Activated T-cell treated with anti-CD3 and anti-CD28 coated beads, Interleukin-2, amount 50 U/mL, for 24 hours (primary cell): ENCODE measurements at regions not wholly inside any gene's neighbourhood (a gene's known extent, or its start where the extent isn't known, plus 50 kb on each side); places are given as distances from the start of the nearest gene placed in this dataset.

Experiments
- DNase-seq: peaks from one replicate; pipeline ENCODE4 v3.0.0-alpha.2; 2020
- H3K27ac Mint-ChIP-seq: 2 replicates; pipeline ENCODE4 v1.8.0; 2020; ENCODE audit warnings: mild to moderate bottlenecking, mixed read lengths
- H3K27me3 Mint-ChIP-seq: 2 replicates; pipeline ENCODE4 v1.8.0; 2020; ENCODE audit warnings: mixed read lengths
- H3K36me3 Mint-ChIP-seq: 2 replicates; pipeline ENCODE4 v1.8.0; 2020; ENCODE audit warnings: low read depth, mixed read lengths
- H3K4me1 Mint-ChIP-seq: 2 replicates; pipeline ENCODE4 v1.8.0; 2020; ENCODE audit warnings: low read depth, mixed read lengths
- H3K4me3 Mint-ChIP-seq: 2 replicates; pipeline ENCODE4 v1.8.0; 2020; ENCODE audit warnings: mild to moderate bottlenecking, moderate library complexity, mixed read lengths
- H3K9me3 Mint-ChIP-seq: 2 replicates; pipeline ENCODE4 v1.8.0; 2020; ENCODE audit warnings: mixed read lengths

DNA sequence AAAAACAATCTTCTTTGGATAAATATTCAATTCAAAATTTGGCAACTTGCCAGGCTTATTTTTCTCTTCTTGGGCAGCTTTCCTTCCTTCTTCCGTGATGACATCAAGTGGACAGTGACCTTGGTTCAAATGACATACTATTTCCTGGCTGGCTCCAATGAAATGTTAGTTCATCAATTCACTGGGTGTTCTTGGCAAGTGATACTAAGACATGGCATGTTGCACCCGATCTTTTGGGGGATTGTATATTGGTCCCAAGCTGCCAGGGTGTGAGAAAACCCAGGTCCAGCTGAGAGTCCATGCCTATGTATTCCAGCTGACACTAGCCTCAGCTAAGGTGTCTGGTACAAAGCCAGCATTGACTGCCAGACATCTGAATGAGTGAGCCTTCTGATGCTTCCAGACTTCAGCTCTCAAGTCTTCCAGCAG is 252.9 kb downstream of the MAT2B start:
- H3K4me3 Mint-ChIP-seq: no peak overlapping the region
- no peaks in the 10 kb centered on the region for H3K9me3 Mint-ChIP-seq
- no peak for DNase-seq
- H3K36me3 Mint-ChIP-seq: no peaks in the 10 kb centered on the region
- H3K27ac Mint-ChIP-seq: no peak overlapping the region
- no peaks in the 10 kb centered on the region for H3K4me1 Mint-ChIP-seq
- no peaks in the 10 kb centered on the region for H3K27me3 Mint-ChIP-seq

- Mint-ChIP-seq H3K9me3 (no peaks in the 10 kb centered on the region), H3K36me3 (no peaks in the 10 kb centered on the region), H3K27ac (no peak overlapping the region), H3K4me1 (no peaks in the 10 kb centered on the region), H3K4me3 (no peak overlapping the region), H3K27me3 (no peaks in the 10 kb centered on the region)
- DNase-seq: no peak
Observed at GRCh38 chr5:163759000-163759704, 253.7 kb downstream of the MAT2B start.

DNA sequence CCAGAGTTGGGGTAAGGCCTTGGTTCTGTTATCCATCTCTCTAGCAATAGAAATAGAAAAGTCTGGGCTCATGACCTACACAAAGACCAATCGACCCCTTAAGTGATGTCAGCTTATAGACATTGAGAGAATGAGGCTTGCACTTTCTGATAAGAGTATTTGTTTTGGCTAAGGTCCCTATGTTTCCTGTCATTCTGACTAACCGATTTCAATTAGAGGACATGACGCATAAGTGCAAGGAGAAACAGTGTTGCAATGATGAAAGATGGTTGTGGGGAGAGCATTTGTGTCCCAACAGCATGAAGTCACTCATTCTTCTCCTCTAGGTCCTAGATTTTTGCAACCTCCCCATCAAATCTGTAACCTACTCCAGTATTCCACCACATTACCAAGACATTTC is 255.1 kb downstream of the MAT2B start:
- H3K36me3 Mint-ChIP-seq: no peaks in the 10 kb centered on the region
- H3K27ac Mint-ChIP-seq: no peak overlapping the region
- no peaks in the 10 kb centered on the region for H3K27me3 Mint-ChIP-seq
- H3K4me3 Mint-ChIP-seq: no peak overlapping the region
- H3K9me3 Mint-ChIP-seq: no peaks in the 10 kb centered on the region
- no peaks in the 10 kb centered on the region for H3K4me1 Mint-ChIP-seq
- DNase-seq: no peak

DNA sequence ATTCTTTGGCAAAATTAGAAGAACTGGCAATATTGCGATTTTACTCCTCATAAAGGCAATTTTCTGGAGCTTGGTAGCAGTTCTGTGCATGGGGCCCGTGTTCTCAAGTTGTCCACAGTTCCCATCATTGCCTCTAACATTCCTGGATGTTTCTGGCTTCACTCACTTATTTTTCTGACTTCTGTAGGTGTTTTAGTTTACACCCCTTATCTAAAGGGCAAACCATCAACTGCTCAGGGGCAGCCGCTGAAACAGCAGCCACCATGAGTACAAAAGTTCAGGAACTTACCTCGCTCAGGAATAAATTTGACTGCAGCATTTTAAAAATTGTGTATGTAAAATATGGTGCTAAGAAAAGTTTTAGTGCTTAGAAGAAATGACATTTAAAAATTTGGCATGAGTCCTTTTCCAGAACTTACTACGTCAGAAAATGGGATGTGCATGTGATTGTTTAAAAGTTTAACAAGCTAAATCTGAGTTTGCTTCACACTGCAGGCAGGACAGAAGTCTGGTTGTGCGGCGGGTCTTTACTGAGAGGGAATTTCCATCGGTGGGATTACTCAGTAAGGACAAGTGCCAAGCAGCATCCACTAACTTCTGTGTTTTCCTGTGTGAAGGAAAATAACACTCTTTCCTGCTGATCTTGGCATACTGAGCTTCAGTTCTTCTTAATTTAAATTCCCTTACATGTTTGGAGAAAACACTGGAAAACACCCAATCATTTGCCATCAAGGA is 261.7 kb downstream of the MAT2B start:
- no peaks in the 10 kb centered on the region for H3K9me3 Mint-ChIP-seq
- no peak overlapping the region for H3K4me3 Mint-ChIP-seq
- H3K36me3 Mint-ChIP-seq: no peaks in the 10 kb centered on the region
- H3K27ac Mint-ChIP-seq: no peak overlapping the region
- no peaks in the 10 kb centered on the region for H3K4me1 Mint-ChIP-seq
- no peak for DNase-seq
- no peaks in the 10 kb centered on the region for H3K27me3 Mint-ChIP-seq

DNA sequence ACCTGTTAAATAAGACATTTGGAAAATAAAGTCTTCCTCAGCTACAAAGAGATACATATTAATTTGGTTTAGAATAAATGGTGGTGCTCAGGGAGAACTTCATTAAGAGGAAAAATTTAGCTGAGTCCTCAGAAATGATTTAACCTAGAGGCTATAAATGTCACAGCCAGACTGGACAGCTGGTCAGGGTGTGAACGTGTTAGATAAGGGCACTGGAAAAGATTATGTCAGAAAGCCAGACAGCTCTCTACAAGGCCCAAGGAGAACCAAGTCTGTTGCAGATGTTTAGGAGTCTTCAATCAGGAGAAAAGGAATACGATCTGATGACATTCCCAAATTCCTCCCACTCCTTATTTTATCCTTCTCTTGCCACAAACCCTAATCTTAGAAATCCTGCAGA is 265.2 kb downstream of the MAT2B start:
- Mint-ChIP-seq H3K36me3 (no peaks in the 10 kb centered on the region), H3K27me3 (no peaks in the 10 kb centered on the region), H3K4me1 (no peaks in the 10 kb centered on the region), H3K9me3 (no peaks in the 10 kb centered on the region), H3K4me3 (no peak overlapping the region), H3K27ac (no peak overlapping the region)
- DNase-seq: no peak

GRCh38 chr5:163772241-163772640 is 266.8 kb downstream of the MAT2B start:
- Mint-ChIP-seq H3K27me3 (no peaks in the 10 kb centered on the region), H3K36me3 (no peaks in the 10 kb centered on the region), H3K4me3 (no peak overlapping the region), H3K9me3 (no peaks in the 10 kb centered on the region), H3K4me1 (no peaks in the 10 kb centered on the region), H3K27ac (no peak overlapping the region)
- DNase-seq: no peak

DNA sequence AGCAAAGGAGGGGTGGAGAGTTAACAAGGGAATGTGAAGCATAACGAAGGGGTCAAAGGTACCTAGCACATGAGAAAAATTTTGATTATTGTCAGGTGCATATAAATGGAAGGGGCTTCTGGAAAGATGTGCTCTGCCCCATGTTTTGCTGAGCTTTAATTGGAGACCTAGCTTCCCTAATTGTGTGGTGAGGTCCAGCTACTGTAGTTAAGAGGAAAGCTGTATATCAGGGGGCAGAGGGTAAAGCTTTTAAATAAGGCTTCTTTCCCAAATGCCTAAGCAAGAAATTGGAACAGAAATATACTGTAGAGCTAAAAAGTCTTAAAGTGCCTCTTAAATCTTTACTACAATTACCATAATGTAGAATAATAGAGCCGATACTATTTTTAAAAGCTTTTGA is 267.2 kb downstream of the MAT2B start:
- no peaks in the 10 kb centered on the region for H3K4me1 Mint-ChIP-seq
- no peaks in the 10 kb centered on the region for H3K27me3 Mint-ChIP-seq
- no peaks in the 10 kb centered on the region for H3K36me3 Mint-ChIP-seq

GRCh38 chr5:163773226-163773625 is 267.8 kb downstream of the MAT2B start:
- Mint-ChIP-seq H3K9me3 (no peaks in the 10 kb centered on the region), H3K36me3 (no peaks in the 10 kb centered on the region), H3K27ac (no peak overlapping the region), H3K27me3 (no peaks in the 10 kb centered on the region), H3K4me3 (no peak overlapping the region), H3K4me1 (no peaks in the 10 kb centered on the region)
- no peak for DNase-seq

More for the DNA sequence above, 267.2 kb downstream of the MAT2B start:
- no peak overlapping the region for H3K27ac Mint-ChIP-seq
- DNase-seq: no peak
- H3K4me3 Mint-ChIP-seq: no peak overlapping the region
- no peaks in the 10 kb centered on the region for H3K9me3 Mint-ChIP-seq

- DNase-seq: no peak
- no peaks in the 10 kb centered on the region for H3K27me3 Mint-ChIP-seq
- H3K36me3 Mint-ChIP-seq: no peaks in the 10 kb centered on the region
- no peak overlapping the region for H3K4me3 Mint-ChIP-seq
- no peak overlapping the region for H3K27ac Mint-ChIP-seq
- H3K9me3 Mint-ChIP-seq: peaks cover 4% of the 10 kb centered on the region
- H3K4me1 Mint-ChIP-seq: no peaks in the 10 kb centered on the region
Observed at GRCh38 chr5:163789870-163790269, 284.5 kb downstream of the MAT2B start.

DNA sequence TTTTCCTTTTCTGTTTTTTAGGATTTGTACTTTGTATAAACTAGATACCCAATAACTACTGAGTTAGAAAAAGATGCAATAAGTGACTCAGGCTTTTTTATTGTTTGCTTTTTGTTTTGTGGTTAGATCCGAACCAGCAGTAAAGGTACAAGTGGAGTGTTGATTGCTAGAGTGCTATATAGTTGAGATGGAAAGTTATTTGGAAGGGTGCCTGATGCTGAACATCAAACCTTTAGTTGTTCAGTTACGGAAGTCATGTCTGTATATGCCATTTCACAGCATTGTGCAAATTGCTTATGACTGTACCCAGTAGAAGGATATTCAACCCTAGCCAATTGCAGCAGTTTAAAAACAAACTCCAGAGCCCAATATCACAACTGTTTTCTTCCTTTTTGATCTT is 285.1 kb downstream of the MAT2B start:
- H3K4me1 Mint-ChIP-seq: no peaks in the 10 kb centered on the region
- H3K36me3 Mint-ChIP-seq: no peaks in the 10 kb centered on the region
- no peak for DNase-seq
- H3K27ac Mint-ChIP-seq: no peak overlapping the region
- H3K4me3 Mint-ChIP-seq: no peak overlapping the region
- H3K27me3 Mint-ChIP-seq: no peaks in the 10 kb centered on the region
- H3K9me3 Mint-ChIP-seq: peaks cover 3% of the 10 kb centered on the region

DNA sequence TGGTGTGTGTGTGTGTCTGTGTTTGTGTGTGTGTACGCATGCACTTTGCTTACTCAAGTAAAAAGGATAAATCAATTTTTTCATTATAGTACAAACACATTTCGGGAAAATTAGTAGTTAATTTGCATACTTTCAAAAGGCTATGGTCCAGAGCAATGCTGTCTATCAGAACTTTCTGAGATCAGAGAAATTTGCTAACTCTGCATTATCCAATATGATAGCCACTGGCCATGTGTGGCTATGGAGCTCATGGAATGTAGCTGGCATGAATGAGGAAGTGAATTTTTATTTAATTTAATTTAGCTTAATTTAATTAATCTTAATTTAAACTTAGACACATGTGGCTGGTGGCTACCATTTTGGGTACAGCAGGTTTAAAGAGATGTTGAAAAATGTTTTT is 289.6 kb downstream of the MAT2B start:
- DNase-seq: no peak
- Mint-ChIP-seq H3K4me3 (no peak overlapping the region), H3K9me3 (peaks cover 2% of the 10 kb centered on the region), H3K27me3 (no peaks in the 10 kb centered on the region), H3K36me3 (no peaks in the 10 kb centered on the region), H3K27ac (no peak overlapping the region), H3K4me1 (no peaks in the 10 kb centered on the region)

- Mint-ChIP-seq H3K36me3 (no peaks in the 10 kb centered on the region), H3K4me3 (no peak overlapping the region), H3K9me3 (no peaks in the 10 kb centered on the region), H3K27ac (no peak overlapping the region), H3K27me3 (no peaks in the 10 kb centered on the region), H3K4me1 (no peaks in the 10 kb centered on the region)
- no peak for DNase-seq
Observed at GRCh38 chr5:163807781-163808180, 302.4 kb downstream of the MAT2B start.

GRCh38 chr5:163809473-163809872 is 304.1 kb downstream of the MAT2B start:
- Mint-ChIP-seq H3K36me3 (no peaks in the 10 kb centered on the region), H3K27ac (no peak overlapping the region), H3K27me3 (no peaks in the 10 kb centered on the region), H3K4me1 (no peaks in the 10 kb centered on the region), H3K9me3 (no peaks in the 10 kb centered on the region), H3K4me3 (no peak overlapping the region)
- DNase-seq: no peak

DNA sequence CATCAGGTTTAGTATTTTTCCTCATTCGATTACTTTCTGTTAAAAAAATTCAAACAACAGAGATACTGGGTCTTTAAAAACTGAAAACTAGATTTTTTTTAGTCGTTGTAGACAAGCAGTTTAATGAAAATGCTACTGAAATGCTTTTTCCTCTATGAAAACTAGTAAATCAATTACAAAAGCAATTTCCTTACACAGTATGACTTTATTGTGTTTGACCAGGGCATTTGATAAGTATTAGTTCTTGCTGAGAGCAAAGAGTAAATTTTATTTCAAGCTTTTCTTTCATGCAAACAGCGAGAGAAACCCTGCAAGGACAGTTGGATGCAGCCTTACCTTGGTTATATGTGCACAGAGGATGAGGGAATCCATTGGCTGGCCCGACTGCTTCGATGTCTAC is 308.5 kb downstream of the MAT2B start:
- no peak overlapping the region for H3K27ac Mint-ChIP-seq
- no peaks in the 10 kb centered on the region for H3K4me1 Mint-ChIP-seq
- no peaks in the 10 kb centered on the region for H3K36me3 Mint-ChIP-seq
- peaks cover 3% of the 10 kb centered on the region for H3K9me3 Mint-ChIP-seq
- H3K27me3 Mint-ChIP-seq: no peaks in the 10 kb centered on the region
- H3K4me3 Mint-ChIP-seq: no peak overlapping the region
- no peak for DNase-seq

DNA sequence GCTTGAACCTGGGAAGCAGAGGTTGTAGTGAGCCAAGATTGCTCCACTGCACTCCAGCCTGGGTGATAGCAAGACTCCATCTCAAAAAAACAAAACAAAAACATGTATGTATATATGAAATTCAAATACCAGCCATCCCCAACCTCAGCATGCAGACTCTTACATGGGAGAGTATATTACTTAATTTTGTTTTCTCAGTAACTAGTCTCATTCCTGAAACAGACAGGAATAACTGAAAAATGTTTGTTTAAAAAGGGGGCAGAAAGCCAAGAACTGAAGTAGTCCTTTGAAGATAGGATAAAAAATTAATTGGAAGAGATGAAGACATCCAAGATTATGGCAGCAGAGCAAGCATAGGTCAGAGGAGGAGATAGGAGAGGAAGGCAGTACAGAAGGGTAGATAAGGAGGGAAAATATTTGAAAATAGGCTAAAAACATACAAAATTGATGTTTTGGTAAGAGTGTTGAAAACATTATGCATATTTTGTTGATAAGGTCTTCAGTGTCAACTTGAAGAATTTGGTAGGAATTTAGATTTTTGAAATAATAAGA is 309.9 kb downstream of the MAT2B start:
- peaks cover 3% of the 10 kb centered on the region for H3K9me3 Mint-ChIP-seq

More for the DNA sequence above, 309.9 kb downstream of the MAT2B start:
- Mint-ChIP-seq H3K4me3 (no peak overlapping the region), H3K27me3 (no peaks in the 10 kb centered on the region), H3K36me3 (no peaks in the 10 kb centered on the region), H3K4me1 (no peaks in the 10 kb centered on the region), H3K27ac (no peak overlapping the region)
- DNase-seq: no peak
